HL-60 (cell line): ENCODE measurements at regions not wholly inside any gene's neighbourhood (a gene's known extent, or its start where the extent isn't known, plus 50 kb on each side); places are given as distances from the start of the nearest gene placed in this dataset.

Source experiments
- CTCF ChIP-seq: IDR thresholded peaks from one replicate; pipeline ENCODE4 v1.5.1; 2011; ENCODE audit warnings: low read length, control low read depth, inconsistent platforms; ENCODE audit not compliant: insufficient read depth
- GABPA ChIP-seq: IDR thresholded peaks from 2 replicates; pipeline ENCODE4 v1.6.1; 2012; ENCODE audit warnings: low read depth
- POLR2AphosphoS5 ChIP-seq: IDR thresholded peaks from 2 replicates; pipeline ENCODE4 v1.6.1; 2012; ENCODE audit warnings: low read depth
- SPI1 ChIP-seq: IDR thresholded peaks from 2 replicates; pipeline ENCODE4 v1.6.1; 2012; ENCODE audit warnings: low read depth, mild to moderate bottlenecking, borderline replicate concordance

DNA sequence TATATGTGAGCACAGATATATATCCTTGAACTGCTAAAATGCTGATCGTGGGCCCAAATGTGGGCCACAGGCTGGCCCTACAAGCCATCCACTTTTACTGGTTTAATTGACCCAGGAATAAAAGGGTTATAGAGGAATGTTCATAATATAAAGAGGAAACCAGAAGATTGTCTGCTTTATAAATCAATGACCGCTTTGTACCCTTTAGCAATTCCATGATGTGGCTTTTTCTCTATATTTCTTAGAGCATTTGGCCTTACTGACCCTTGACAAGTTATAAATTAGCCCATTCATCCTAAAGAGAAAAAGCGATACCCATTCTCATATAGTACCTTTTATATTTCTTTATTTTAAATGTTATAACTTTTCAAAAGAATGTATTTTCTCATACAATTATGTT, 87.1 kb upstream of the ITGA4 start:
- no peak for TF ChIP-seq CTCF
- no peak for TF ChIP-seq GABPA
- no peak for TF ChIP-seq POLR2AphosphoS5
- no peak for TF ChIP-seq SPI1
